HepG2 (cell line): ENCODE measurements at regions not wholly inside any gene's neighbourhood (a gene's known extent, or its start where the extent isn't known, plus 50 kb on each side); places are given as distances from the start of the nearest gene placed in this dataset.

Experiments used
- ATAC-seq: fragments of 200-7000 bp; cut with Tn5 transposase; 3 replicates; pipeline ENCODE4 v1.9.1; 2020; ENCODE audit warnings: mild to moderate bottlenecking, moderate library complexity
- BruUV-seq: library from RNA; stranded (reverse); fragments of 400-500 nt; replicated peaks from 2 replicates; lab custom pipeline; 2021; lab: Mats Ljungman, UMichigan
- CTCF ChIA-PET: fragments of 300-600 bp; formaldehyde crosslinking; extraction: SDS; loops from one replicate; lab custom pipeline; 2021; ENCODE audit warnings: low total read pairs, inconsistent platforms, low intra/inter-chr PET ratio; lab: Yijun Ruan, JAX
- POLR2A ChIA-PET: fragments of 350-600 bp; sonication (Branson Sonifier 250); formaldehyde crosslinking; loops from one replicate; lab custom pipeline; 2020; ENCODE audit warnings: antibody characterized with exemption, inconsistent platforms; lab: Yijun Ruan, JAX
- DNase-seq: peaks from one replicate; pipeline ENCODE4 v3.0.0-alpha.2; 2015; ENCODE audit warnings: low spot score
- FAIRE-seq: peaks from 3 replicates; lab custom pipeline; 2011; peaks lifted over from hg19 to GRCh38; lab: Jason Lieb, UNC
- H2AFZ ChIP-seq: one replicate; pipeline ENCODE4 v1.6.1; 2011; ENCODE audit warnings: low read length, inconsistent platforms
- H3K27ac ChIP-seq: fragments of 300-600 bp; 3 replicates; pipeline ENCODE4 v1.8.0; 2011; ENCODE audit warnings: mixed run types, mild to moderate bottlenecking, mixed read lengths, low read length, inconsistent platforms; ENCODE audit not compliant: insufficient read depth; ENCODE audit errors: extremely low read length
- H3K27me3 ChIP-seq, 2 experiments: fragments of 200-600 bp in 1 of 2; 2 replicates in 1 of 2; 3 replicates in 1 of 2; pipeline versions ENCODE4 v1.6.0 to v1.8.0; 2011; ENCODE audit warnings: low read length in 2 of 2, mild to moderate bottlenecking in 2 of 2, moderate library complexity in 2 of 2, inconsistent platforms in 1 of 2; ENCODE audit not compliant: insufficient read depth in 2 of 2, control insufficient read depth in 1 of 2
- H3K36me3 ChIP-seq, 2 experiments: fragments of 200-600 bp in 1 of 2; replicated peaks in 1 of 2; 2 replicates in 1 of 2; 3 replicates in 1 of 2; pipeline versions ENCODE4 v1.5.1 to v1.8.0; 2011; ENCODE audit warnings: low read length in 2 of 2, inconsistent platforms in 1 of 2; ENCODE audit not compliant: insufficient read depth in 2 of 2, control insufficient read depth in 1 of 2
- H3K4me1 ChIP-seq: 2 replicates; pipeline ENCODE4 v1.5.1; 2012; ENCODE audit warnings: low read length, inconsistent platforms; ENCODE audit not compliant: insufficient read depth
- H3K4me2 ChIP-seq: 2 replicates; pipeline ENCODE4 v1.6.0; 2011; ENCODE audit warnings: low read depth, low read length, inconsistent platforms
- H3K4me3 ChIP-seq, 3 experiments: fragments of 200-600 bp in 1 of 3; sonication (generic), shearing (Covaris generic) in 1 of 3; replicated peaks in 1 of 3; 2 replicates each; pipeline ENCODE4 v1.5.1; 2011 to 2016; ENCODE audit warnings: low read length in 3 of 3, inconsistent platforms in 2 of 3, low read depth in 2 of 3, mild to moderate bottlenecking in 2 of 3, control low read depth in 1 of 3, mixed read lengths in 1 of 3; ENCODE audit not compliant: insufficient read depth in 1 of 3
- H3K79me2 ChIP-seq: one replicate; pipeline ENCODE4 v1.6.1; 2011; ENCODE audit warnings: low read length, inconsistent platforms; ENCODE audit not compliant: insufficient read depth
- H3K9ac ChIP-seq: 2 replicates; pipeline ENCODE4 v1.6.0; 2011; ENCODE audit warnings: mild to moderate bottlenecking, low read depth, low read length, inconsistent platforms; ENCODE audit not compliant: insufficient read depth
- H3K9me3 ChIP-seq: 2 replicates; pipeline ENCODE4 v1.5.1; 2012; ENCODE audit warnings: mild to moderate bottlenecking, low read length
- H4K20me1 ChIP-seq: 2 replicates; pipeline ENCODE4 v1.6.0; 2011; ENCODE audit warnings: inconsistent platforms, mild to moderate bottlenecking, low read length, moderate library complexity; ENCODE audit not compliant: insufficient read depth
- ETS1 ChIP-seq: sonication (generic); formaldehyde crosslinking; IDR thresholded peaks from 2 replicates; pipeline ENCODE4 v1.4.0; 2020; ENCODE audit warnings: missing genetic modification reagents
- GABPB1 ChIP-seq: IDR thresholded peaks from 2 replicates; pipeline ENCODE4 v1.6.1; 2016; ENCODE audit warnings: mild to moderate bottlenecking, missing genetic modification reagents, moderate library complexity, missing compliant biosample characterization
- HOXA3 ChIP-seq: sonication (generic); formaldehyde crosslinking; IDR thresholded peaks from 2 replicates; pipeline ENCODE4 v1.5.0; 2020; ENCODE audit warnings: missing genetic modification reagents
- KDM5B ChIP-seq: sonication (generic); formaldehyde crosslinking; IDR thresholded peaks from 2 replicates; pipeline ENCODE4 v1.4.0; 2020; ENCODE audit warnings: missing genetic modification reagents, mild to moderate bottlenecking, borderline replicate concordance
- KLF12 ChIP-seq: sonication (generic); formaldehyde crosslinking; IDR thresholded peaks from 2 replicates; pipeline ENCODE4 v1.4.0; 2020; ENCODE audit warnings: missing genetic modification reagents, borderline replicate concordance
- MBD4 ChIP-seq: IDR thresholded peaks from 2 replicates; pipeline ENCODE4 v1.6.1; 2012; ENCODE audit warnings: low read length, inconsistent platforms, borderline replicate concordance
- SP2 ChIP-seq: sonication (generic); formaldehyde crosslinking; IDR thresholded peaks from 2 replicates; pipeline ENCODE4 v1.5.1; 2020; ENCODE audit warnings: mild to moderate bottlenecking, missing genetic modification reagents
- SSRP1 ChIP-seq: IDR thresholded peaks from 2 replicates; pipeline ENCODE4 v1.6.1; 2016; ENCODE audit warnings: control low read depth
- YEATS2 ChIP-seq: sonication (generic); formaldehyde crosslinking; IDR thresholded peaks from 2 replicates; pipeline ENCODE4 v1.4.0; 2020; ENCODE audit warnings: missing genetic modification reagents, borderline replicate concordance
- ZNF773 ChIP-seq: sonication (generic); formaldehyde crosslinking; IDR thresholded peaks from 2 replicates; pipeline ENCODE4 v1.4.0; 2020; ENCODE audit warnings: missing genetic modification reagents, borderline replicate concordance
- ZSCAN21 ChIP-seq: sonication (generic); formaldehyde crosslinking; IDR thresholded peaks from 2 replicates; pipeline ENCODE4 v1.8.0; 2022; ENCODE audit warnings: mild to moderate bottlenecking, missing genetic modification reagents, moderate library complexity, borderline replicate concordance
- WGBS: methylation state at CpG from one replicate; pipeline ENCODE4 v1.1.6; 2017; ENCODE audit warnings: low lambda C conversion rate; 5-methylcytosine and 5-hydroxymethylcytosine counted together
- in situ Hi-C: cut with HindIII; loops from 2 replicates; pipeline ENCODE4 v1.10.0; 2017; ENCODE audit warnings: low pct_unique_long_range_greater_than_20kb; ENCODE audit not compliant: extremely low pct_ligation_motif_present
- intact Hi-C: fragments of 100-400 bp; cut with micrococcal nuclease; formaldehyde crosslinking; loops from one replicate; pipeline ENCODE4 v1.10.0; 2022; ENCODE audit not compliant: unreplicated experiment
- TF ChIP-seq, protein P1 (sequence below): sonication (generic); formaldehyde crosslinking; IDR thresholded peaks from 2 replicates; pipeline ENCODE4 v1.4.0; 2020; ENCODE audit warnings: missing genetic modification reagents
- TF ChIP-seq, protein P2 (sequence below): sonication (generic); formaldehyde crosslinking; IDR thresholded peaks from 2 replicates; pipeline ENCODE4 v1.9.0; 2021; ENCODE audit warnings: missing genetic modification reagents, mild to moderate bottlenecking, borderline replicate concordance

DNA sequence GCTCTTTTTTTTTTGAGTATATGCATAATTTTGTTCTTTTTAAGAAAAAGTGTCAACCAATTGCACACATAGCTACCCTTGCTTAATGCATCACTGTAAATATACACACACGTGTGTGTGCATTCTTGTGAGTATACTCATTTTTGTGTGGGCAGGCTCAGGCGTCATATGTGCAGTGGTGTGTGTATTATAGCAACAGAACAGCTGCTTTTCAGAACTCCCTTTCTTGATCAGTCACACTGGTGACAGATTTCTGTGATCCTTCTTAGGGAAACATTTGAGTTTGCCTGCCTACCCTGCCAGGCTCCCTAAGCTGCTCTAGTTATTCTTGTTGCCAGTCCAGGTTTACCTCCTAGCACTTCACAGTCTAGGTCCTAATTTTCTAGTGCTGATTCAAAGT is 287.0 kb upstream of the SEMA6A start:
- H3K9ac ChIP-seq, result peak overlapping the region; percentile 17; the same call in 1 of the 2 replicates
- H3K4me2 ChIP-seq, result no peak overlapping the region
- ATAC-seq, result no peak
- no peaks in the 10 kb centered on the region for H3K27me3 ChIP-seq
- no peak for FAIRE-seq
- no peak overlapping the region for H3K4me3 ChIP-seq
- no peaks in the 10 kb centered on the region for H3K36me3 ChIP-seq
- H3K4me1 ChIP-seq, result peaks cover 94% of the 10 kb centered on the region
- H3K79me2 ChIP-seq, result no peaks in the 10 kb centered on the region
- TF ChIP-seq SSRP1 (CRISPR knock-in tag), result no peak
- TF ChIP-seq ZSCAN21 (CRISPR knock-in tag), result no peak
- TF ChIP-seq, protein P1, sequence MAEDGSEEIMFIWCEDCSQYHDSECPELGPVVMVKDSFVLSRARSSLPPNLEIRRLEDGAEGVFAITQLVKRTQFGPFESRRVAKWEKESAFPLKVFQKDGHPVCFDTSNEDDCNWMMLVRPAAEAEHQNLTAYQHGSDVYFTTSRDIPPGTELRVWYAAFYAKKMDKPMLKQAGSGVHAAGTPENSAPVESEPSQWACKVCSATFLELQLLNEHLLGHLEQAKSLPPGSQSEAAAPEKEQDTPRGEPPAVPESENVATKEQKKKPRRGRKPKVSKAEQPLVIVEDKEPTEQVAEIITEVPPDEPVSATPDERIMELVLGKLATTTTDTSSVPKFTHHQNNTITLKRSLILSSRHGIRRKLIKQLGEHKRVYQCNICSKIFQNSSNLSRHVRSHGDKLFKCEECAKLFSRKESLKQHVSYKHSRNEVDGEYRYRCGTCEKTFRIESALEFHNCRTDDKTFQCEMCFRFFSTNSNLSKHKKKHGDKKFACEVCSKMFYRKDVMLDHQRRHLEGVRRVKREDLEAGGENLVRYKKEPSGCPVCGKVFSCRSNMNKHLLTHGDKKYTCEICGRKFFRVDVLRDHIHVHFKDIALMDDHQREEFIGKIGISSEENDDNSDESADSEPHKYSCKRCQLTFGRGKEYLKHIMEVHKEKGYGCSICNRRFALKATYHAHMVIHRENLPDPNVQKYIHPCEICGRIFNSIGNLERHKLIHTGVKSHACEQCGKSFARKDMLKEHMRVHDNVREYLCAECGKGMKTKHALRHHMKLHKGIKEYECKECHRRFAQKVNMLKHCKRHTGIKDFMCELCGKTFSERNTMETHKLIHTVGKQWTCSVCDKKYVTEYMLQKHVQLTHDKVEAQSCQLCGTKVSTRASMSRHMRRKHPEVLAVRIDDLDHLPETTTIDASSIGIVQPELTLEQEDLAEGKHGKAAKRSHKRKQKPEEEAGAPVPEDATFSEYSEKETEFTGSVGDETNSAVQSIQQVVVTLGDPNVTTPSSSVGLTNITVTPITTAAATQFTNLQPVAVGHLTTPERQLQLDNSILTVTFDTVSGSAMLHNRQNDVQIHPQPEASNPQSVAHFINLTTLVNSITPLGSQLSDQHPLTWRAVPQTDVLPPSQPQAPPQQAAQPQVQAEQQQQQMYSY (CRISPR knock-in tag), result no peak
- TF ChIP-seq GABPB1, result no peak
- no peak for TF ChIP-seq HOXA3 (CRISPR knock-in tag)
- TF ChIP-seq SP2 (CRISPR knock-in tag), result no peak
- TF ChIP-seq YEATS2, result no peak
- TF ChIP-seq, protein P2, sequence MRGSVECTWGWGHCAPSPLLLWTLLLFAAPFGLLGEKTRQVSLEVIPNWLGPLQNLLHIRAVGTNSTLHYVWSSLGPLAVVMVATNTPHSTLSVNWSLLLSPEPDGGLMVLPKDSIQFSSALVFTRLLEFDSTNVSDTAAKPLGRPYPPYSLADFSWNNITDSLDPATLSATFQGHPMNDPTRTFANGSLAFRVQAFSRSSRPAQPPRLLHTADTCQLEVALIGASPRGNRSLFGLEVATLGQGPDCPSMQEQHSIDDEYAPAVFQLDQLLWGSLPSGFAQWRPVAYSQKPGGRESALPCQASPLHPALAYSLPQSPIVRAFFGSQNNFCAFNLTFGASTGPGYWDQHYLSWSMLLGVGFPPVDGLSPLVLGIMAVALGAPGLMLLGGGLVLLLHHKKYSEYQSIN (CRISPR knock-in tag), result no peak
- no peak for TF ChIP-seq MBD4
- no peak for TF ChIP-seq KLF12 (CRISPR knock-in tag)
- TF ChIP-seq ZNF773 (CRISPR knock-in tag), result no peak
- TF ChIP-seq ETS1 (CRISPR knock-in tag), result no peak
- no peak for TF ChIP-seq KDM5B (CRISPR knock-in tag)
- 96% methylated on average over 2 of the region's 2 CpGs for WGBS
- DNase-seq, result no peak
- no peaks in the 10 kb centered on the region for H3K9me3 ChIP-seq
- intact Hi-C loops (loop anchor here (10.0 kb wide), 2 partner anchors 97 to 207 kb away; no protein-coding TSS in a partner anchor), in situ Hi-C loops (loop anchor here (5.0 to 10.0 kb wide), 2 partner anchors 97 to 289 kb away; partner anchors contain the start of gene SEMA6A)
- ChIA-PET POLR2A (no interaction called here), CTCF (no interaction called here)
- no peak overlapping the region for H2AFZ ChIP-seq
- BruUV-seq, result no TSS peak
- H4K20me1 ChIP-seq, result no peaks in the 10 kb centered on the region
- peak overlapping the region; percentile 47 for H3K27ac ChIP-seq
